Esophagus mucosa (tissue), 1 donor: ENCODE measurements at regions not wholly inside any gene's neighbourhood (a gene's known extent, or its start where the extent isn't known, plus 50 kb on each side); places are given as distances from the start of the nearest gene placed in this dataset.

Source experiments
- ATAC-seq: fragments of 200-7000 bp; cut with Tn5 transposase; one replicate; pipeline ENCODE4 v1.9.1; 2020
- donor health status: DM: yes; HTN: yes; CAD: no.

DNA sequence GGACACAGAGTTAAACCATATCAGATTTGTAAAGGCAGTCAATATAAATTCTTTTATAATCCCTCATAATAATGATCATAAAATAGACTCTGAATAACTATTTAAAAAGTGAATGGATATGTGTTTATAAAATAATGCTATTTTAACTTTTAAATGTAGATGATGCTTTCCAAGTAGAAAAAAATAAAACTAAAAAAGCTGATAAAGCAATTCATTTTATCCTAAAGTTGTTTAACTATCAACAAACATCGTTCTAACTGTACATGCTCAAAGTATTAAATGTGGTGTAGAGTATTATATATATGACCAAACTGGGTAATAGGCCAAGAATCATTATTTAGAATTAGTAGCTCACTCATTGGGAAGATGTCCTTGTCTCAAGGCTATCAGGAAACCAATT lies 248.3 kb upstream of the CLEC14A start:
- no peak for ATAC-seq

DNA sequence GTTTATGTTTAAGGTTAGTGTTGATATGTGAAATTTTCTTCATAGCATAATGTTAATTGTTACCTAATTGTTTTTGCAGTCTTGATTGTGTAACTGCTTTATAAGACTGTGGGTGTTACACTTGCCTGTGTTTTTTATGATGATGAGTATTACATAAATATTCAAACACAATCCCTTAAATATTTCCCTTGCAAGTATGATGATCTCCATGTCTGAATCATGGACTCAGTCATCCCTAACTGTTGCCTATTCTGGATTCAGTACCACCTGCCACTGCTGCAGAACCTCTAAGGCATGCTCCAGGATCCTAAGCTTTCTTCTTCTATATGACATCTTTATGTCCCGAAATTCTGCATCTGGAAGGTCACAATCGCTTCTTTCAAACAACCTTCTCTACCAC lies 246.3 kb upstream of the CLEC14A start:
- no peak for ATAC-seq

DNA sequence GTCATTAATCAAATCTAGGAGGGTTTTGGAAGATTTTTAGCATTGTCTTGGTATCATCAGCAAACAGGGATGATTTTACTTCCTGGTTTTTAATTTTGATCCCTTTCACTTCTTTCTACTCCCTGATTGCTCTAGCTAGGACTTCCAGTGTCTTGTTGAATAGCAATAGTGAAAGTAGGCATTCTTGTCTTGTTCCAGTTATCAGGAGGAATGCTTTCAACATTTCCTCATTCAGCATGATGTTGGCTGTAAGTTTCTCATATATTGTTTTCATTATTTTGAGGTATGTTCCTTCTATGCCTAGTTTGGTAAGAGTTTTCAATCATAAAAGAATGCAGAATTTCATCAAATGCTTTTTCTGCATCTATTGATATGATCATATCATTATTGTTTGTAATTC lies 244.2 kb upstream of the CLEC14A start:
- no peak for ATAC-seq

DNA sequence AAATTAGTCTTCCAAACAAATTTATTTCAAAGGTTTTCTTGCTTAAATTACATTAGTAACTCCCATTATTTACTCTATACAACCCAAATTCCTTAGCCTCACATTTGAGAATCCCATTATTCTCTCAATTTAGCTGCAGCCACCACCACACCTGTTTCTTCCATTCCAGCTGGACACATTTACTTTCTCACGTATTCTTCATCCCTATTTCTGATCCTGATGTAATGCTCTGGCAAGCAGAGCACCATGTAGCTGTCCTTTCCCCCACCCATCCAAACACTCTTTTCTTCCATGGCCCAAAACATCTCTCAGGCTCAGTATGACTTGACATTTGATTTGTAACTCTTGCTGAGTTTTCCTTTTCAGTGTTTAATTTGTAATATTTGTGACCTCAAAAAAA lies 240.2 kb upstream of the CLEC14A start:
- ATAC-seq: no peak

DNA sequence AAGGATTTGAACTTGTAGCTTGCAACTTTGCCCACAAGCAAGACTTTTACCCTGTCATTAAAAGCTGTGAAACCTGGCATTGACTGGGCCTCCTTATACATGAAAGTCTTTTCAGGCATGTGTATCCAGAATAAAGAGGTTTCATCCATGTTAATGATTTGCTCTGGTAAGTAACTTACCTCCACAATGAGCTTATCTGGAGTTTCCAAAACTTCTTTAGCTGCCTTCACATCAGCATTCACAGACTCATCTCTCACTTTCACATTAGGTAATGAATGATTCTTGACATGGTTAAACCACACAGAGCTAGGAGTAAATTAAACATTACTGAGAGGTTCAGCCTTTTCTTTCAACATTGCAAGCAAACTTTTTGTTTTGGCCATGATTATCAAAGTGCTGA lies 234.4 kb upstream of the CLEC14A start:
- no peak for ATAC-seq

DNA sequence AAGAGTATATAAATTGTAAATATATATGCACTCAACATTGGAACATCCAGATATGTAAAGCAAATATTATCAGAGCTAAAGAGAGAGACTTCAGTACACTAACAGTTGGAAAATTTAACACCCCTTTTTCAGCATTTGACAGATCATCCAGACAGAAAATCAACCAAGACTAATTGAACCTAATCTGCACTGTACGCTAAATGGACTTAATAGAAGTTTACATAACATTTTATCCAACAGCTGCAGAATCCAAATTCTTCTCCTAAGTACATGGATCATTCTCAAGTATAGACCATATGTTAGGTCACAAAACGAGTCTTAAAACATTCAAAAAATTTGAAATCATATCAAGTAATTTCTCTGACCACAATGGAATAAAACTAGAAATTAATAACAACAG lies 229.1 kb upstream of the CLEC14A start:
- ATAC-seq: no peak

DNA sequence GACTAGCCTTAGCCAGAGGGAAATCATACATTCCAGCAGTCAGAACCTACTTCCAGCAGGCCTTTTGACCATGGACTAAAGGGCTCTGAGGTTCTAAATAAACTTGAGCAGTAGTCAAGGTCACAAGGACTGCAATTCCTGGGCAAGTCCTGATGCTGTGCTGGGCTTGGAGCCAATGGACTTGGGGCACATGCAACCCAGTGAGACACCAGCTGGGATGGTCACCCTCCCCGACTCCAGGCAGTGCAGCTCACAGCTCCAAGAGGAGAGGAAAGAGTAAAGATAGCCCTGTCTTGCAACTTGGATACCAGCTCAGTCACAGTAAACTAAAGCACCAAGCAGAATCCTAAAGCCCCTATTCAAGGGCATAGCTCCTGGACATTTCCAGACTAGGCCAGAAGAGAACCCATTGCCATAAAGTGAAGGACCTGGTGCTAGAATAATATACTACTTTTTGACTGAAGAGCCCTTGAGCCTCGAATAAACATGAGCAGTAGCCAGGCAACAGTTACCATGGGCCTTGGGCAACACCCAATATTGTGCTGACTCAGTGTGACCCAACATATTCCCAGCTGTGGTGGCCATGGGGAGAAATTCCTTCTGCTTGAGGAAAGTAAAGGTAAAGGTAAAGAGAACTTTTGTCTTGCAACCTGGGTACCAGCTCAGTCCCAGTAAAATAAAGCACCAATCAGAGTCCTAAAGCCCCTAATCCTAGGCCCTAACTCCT lies 226.2 kb upstream of the CLEC14A start:
- no peak for ATAC-seq

DNA sequence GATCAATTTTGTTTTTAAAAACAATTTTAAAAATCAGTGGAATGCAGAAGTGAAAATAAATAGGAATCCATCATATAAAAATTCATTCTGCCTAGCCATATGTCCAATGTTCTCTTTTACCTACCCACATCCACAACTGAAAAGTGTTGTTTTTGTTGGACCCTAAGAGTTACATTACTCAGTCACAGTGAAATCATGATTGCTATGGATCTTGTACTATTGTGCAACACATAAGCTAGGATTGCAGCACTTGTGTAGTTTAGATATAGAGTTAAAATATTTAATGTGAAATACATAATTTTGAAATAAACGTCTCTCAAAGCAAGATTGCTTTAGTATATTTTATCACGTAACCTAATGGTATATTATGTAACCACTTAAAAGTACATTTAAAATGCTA lies 213.3 kb upstream of the CLEC14A start:
- no peak for ATAC-seq

DNA sequence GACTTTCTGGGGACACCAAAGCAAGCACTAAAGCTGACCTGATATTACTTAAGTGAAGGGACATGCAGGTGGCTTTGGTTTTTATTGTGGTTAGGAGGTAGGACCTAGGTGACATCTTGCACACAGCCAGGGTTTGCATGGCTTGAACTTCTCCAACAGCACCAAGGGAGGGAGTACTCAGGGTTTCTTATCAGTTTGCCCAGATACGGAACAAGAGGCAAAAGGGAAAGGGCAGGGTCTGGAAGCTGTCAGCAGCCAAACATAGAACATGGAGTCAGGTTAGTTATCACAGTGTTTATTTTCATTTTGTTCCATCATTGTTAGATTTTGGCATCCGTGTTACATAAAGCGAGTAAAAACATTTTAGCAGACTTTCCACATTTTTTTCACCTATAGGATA lies 186.3 kb upstream of the CLEC14A start:
- ATAC-seq: no peak

DNA sequence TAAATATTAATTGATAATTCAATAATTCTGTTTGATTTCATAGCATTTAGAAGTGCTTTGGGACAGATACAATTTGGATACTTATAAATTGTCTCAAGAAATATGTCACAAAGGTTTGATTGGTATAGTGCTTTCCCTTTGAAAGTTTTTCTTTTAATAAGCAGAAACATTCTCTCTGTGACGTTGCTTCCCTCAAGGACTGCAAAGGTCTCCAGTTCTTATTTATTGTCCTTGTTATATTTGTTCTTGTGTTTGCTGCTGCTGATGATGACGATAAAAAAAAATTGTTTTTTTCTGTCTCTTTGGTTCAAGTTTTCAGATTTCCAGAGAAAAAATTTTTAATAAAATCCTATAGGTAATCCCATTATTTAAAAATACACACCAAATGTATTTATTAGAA lies 176.3 kb upstream of the CLEC14A start:
- ATAC-seq: no peak

DNA sequence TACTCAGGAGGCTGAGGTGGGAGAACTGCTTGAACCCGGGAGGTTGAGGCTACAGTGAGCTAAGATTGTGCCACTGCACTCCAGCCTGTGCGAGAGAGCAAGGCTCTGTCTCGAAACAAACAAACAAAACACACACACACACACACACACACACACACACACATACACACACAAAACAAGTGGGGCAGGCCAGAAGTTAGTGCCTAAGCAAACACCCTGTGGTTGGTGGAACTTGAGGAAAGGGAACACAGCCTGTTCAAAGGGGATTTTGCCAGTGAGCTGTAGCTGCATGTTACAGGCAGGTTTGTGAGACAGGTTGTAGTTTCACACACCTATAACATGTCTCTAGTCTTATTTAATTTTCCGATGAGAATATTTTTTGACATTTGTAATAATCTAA lies 175.3 kb upstream of the CLEC14A start:
- ATAC-seq: no peak

DNA sequence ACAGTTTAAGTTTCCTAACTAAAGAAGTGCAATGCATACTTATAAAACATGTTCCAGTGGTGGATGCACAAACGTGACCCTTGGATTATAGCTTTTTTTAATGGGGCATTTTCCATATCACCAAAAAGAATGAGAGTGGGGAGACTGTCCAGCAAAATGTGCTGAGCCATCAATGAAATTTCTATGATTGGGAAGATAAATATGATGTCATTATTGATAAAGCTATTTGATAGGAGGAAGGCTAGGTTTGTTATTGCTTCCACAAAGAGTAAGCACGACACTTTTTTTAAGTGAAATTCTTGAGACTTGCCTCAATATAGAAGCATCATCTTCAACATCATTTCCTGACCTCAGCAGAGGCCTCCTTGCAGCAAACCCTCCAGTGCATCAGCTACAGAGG lies 174.6 kb upstream of the CLEC14A start:
- no peak for ATAC-seq

DNA sequence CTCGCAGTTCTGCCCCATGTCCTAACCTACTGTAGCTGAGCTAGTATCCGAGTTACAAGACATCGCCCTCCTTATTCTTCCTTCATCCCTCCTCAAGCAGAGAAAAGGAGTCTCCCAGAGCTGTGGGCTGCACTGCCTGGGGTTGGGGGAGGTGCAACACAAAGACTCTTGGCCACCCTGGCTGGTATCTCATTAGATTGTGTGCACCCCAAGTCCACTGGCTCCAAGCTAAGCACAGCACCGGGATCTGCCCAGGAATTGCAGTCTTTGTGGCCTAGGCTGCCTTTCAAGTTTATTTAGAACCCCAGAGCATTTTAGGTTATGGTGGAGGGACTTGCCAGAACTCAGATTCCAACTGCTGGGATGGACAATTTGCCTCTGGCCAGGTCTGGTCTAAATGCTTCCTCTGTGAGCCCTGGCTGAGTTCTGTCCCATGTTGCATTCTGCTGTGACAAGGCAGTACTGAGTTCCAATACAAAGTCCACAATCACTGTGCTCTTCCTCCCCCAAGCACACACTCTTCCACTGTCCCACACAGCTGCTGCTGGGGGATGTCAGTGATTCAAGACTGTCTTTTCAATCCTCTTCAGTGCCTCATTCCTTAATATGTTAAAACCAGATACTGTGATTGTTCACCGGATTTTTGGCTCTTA lies 169.6 kb upstream of the CLEC14A start:
- no peak for ATAC-seq

DNA sequence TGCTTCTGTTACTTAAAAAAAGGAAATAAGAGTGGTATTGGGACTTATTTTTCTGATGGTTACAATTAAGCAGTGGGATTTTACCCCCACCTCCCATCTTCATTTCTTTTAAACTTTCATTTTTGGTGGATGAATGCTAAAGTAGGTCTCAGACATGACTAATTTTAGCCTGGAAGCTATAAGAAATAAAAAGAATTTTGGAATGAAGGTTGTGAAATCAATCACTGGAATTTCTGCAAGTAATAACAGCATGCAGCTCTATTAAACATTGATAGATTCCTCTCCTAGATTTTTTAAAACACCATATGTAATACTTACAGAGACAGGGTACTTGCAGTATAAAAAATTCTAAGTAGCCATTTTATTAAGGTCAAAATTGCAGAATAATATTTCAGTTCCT lies 164.2 kb upstream of the CLEC14A start:
- no peak for ATAC-seq

DNA sequence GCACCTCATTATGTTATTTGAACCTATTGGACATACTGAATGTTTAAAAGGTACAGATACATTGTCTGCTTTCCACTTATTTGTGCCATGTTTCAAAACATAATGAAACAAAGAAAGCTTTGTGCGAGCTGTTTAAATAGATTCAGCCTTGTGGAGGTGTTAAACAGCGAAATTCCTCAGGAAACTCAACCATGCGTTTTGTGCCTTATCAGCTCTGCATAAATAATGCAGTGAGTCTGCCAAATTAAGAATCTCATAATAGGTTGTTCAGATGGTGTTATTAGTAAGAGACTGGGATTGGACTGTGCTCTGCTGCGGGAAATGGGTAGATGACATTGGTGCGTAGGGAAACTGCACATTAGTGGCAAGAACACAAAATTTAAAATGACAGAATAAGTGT lies 163.7 kb upstream of the CLEC14A start:
- ATAC-seq: no peak

DNA sequence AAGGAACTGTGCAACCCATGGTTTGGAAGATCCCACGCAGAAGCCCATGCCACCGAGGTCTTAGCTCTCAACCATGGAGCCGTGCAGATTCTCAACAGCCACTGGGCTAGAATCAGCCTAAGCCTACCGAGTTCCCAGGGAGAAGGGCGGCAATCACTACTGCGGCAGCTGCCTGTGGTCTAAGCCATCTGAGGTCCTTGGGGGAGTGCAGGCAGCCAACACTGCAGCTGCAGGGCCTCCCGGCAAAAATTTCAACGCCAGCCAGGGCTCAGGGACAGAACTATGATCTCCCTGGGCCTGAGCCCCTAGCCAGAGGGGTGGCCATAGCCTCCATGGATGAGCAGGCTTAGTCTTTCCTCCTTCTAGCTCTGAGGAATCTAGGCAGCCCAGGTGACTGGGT lies 156.8 kb upstream of the CLEC14A start:
- no peak for ATAC-seq

DNA sequence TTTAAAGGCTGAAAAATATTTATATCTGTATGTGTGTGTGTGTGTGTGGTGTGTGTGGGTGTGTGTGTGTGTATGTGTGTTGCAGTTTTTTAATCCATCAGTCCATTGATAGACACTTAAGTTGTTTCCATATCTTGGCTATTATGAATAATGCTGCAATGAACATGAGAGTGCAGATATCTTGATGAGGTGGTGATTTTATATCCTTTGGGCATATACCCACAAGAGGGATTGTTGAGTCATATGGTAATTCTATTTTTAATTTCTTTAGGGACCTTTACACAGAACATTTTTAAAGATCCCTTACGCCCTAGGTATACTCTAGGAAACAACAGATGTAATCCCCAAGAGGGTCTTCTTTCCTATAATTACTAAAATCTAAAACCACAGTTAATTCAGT lies 154.5 kb upstream of the CLEC14A start:
- ATAC-seq: no peak

DNA sequence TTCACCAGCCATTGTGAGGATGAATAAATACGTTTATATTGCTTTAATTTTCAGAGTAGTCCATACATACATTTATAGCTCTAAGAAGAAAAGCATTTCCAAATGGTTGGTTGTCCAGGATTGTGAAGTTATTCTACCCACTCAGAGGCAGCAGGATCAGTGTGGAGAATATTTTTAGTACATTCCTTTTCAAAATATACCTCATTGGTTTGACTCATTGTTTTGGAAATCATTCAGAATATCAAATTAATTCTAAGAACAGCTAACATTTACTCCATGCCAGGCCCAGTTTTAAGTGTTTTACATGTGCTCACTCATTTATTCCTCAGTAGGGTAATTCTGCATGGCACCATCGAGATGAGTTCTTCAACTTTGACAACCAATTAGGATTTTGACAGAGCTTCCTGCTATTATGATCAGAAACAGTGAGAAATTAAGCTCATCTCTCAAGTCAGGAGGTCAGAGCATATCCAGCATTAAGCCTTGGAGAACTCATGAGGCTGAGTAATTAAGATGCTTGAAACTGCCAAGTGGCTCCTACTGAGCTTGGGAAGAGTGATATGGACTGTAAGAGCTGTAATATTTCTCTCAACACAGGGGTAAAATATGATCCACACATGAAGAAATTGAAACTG lies 153.3 kb upstream of the CLEC14A start:
- ATAC-seq: no peak

DNA sequence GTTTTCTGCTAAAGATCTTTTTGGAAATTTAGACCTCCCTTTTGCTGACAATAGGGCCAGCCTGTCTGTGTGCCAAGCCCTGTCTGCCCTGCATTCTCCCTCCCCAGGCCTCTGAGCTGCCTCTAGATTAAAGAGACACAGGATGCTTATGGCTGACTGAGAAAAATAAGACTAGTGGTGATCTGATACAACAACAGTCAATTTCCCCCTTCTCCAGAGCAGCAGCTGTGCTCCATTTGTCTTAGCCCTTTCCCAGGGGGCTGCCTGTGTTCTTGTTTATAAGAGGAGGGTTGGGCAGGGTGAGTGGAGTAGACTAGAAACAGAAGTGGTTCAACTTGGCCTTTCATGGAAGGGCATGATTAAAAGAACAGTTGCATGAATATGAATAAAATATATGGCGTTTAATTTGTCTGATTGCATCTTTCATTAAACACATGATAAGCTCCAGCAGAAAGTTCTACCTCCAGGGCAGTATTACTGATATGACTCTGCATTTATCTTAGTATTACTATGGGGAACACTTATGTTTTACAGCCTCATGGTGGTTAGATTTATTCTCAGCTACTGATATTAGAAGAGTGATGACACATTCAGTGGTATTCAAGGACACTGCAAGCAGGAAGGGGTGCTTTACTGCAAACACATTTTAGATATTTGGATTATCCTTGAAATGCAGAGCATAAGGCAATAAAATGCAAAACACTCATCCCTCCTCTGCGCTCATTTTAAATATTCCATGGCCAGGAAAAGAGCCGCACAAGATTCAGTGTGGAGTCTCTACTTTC lies 150.2 kb upstream of the CLEC14A start:
- no peak for ATAC-seq

DNA sequence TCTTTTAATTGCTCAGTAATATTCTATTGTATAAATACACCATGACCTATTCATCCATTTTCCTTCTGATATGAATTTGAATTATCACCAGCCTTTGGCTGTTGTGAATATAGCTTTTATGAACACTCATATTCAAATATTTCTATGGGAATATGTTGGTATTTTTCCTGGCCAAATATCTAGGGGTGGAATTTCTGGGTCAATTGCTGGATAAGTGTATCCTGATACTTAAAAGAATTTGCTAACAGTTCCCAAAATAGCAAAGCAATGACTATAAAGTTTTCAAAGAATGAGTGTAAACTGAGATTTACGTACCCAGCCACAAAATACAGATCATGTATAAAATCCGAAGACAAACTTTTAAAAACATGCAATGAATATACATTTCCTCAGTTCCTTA lies 148.7 kb upstream of the CLEC14A start:
- no peak for ATAC-seq

DNA sequence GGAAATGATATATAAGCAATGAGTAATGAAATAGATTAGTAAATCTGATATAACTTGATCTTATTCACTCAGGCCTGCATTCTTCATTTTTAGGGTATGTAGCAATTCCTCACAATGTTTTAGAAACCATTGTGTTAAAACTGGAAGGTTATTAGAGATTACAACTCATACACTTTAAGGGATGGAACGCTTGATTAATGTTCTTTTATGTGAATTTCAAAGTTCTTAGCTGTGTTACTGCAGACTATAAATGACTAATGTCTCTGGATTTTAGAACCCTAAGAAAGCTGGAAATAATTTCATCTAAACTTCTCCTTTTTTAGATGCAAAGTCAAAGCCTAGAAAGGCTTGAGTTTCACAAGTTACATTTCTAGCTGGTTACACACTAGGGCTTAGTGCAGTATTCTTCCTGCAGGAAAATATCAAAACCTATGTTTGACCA lies 148.2 kb upstream of the CLEC14A start:
- ATAC-seq: no peak

DNA sequence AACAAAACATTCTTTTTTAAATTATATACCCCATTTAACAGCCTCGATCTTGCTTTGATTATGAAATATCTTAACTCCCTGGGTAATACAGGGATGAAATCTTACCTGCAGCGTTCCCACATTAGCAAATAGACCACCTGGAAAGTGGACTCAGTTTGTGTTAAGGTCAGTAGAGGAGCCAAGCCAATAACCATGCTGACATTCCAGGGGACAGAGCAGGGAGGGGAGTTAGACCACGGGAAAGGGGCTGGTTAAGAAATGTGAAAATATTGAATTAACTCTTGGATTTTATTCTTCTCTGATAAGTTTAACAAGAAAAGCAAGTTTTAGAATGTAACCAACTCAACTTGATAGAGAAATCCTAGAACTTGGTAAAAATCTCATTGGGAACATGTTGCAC lies 144.9 kb upstream of the CLEC14A start:
- no peak for ATAC-seq

DNA sequence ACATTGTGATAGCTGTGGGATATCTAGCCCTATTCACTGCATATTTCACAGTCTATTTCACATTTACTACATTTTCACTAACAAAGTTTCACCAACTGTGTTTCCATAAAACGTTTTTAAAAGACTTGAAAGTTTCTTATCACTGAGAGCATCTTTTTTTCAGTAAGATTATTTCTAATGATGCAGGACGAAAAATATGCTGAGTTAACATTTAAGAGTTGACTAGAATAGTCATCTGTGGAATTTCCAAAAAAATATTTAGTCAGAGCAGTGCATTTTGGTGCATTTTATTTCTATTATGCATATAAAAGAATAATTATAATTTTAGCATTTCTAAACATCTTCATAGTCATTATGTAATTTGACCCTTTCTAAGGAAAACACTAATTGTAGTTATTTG lies 143.8 kb upstream of the CLEC14A start:
- no peak for ATAC-seq

DNA sequence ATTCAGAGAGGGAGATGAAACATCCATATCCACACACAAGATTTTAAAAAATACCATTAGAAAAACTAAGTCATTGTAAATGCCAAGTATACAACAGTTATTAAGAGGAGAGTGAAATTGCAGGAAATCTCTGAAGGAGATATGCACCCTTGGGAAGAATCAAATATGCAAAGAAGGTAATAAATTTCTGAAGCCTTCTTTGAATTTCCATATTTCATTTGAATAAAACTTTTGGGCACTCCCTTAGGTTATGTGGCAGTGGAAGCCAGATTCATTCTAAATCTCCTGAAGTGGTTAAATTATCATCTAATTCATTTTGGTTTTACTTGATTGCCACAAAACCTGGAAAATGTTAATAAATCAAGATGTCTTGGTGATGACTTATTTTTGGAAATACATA lies 138.9 kb upstream of the CLEC14A start:
- no peak for ATAC-seq
